ENCODE measurements at regions not wholly inside any gene's neighbourhood (a gene's known extent, or its start where the extent isn't known, plus 50 kb on each side); places are given as distances from the start of the nearest gene placed in this dataset.

DNA sequence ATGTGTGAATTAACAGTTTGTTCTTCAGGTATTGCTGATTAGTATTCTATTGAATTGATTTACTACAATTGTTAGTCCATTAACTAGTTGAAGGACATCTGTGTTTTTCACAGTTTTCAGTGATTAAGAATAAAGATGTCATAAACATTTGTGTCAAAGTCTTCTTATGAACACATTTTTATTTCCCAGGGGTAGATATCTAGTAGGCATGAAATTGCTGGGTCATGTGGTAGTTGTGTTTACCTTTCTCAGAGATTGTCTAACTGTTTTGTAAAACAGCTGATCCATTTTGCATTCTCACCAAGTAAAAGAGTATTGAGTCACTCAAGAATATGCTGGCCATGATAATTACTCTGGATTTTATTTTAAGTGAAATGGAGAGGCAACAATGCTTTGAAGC is 1145.3 kb downstream of the FSCB start:
- TF ChIP-seq CTCF (IDR thresholded peaks at IDR 0.05) (no peak), EP300 (IDR thresholded peaks at IDR 0.05) (no peak), POLR2A (IDR thresholded peaks at IDR 0.05) (no peak)
- no peak for DNase-seq (ENCODE audit: low spot score in 2 of 2)
- H3K4me3 ChIP-seq: no peak overlapping the region
- no peaks in the 10 kb centered on the region for H3K27me3 ChIP-seq
- H3K9me3 ChIP-seq: peaks cover 0 to 3% (median 0%) of the 10 kb centered on the region in 4 donors
- no peak overlapping the region for H3K27ac ChIP-seq
- no peaks in the 10 kb centered on the region for H3K4me1 ChIP-seq
- no peaks in the 10 kb centered on the region for H3K36me3 ChIP-seq

GRCh38 chr14:43360239-43360638 is 1146.8 kb downstream of the FSCB start:
- Histone ChIP-seq H3K9me3 (no peaks in the 10 kb centered on the region), H3K4me3 (no peak overlapping the region), H3K27me3 (no peaks in the 10 kb centered on the region), H3K27ac (no peak overlapping the region), H3K4me1 (no peaks in the 10 kb centered on the region), H3K36me3 (no peaks in the 10 kb centered on the region)
- WGBS, 2 donors: 57 to 65% methylated on average over 3 of the region's 3 CpGs
- TF ChIP-seq POLR2A (IDR thresholded peaks at IDR 0.05): no peak
- TF ChIP-seq EP300 (IDR thresholded peaks at IDR 0.05): no peak
- no peak for TF ChIP-seq CTCF (IDR thresholded peaks at IDR 0.05)
- no peak for DNase-seq (ENCODE audit: low spot score in 2 of 2)

DNA sequence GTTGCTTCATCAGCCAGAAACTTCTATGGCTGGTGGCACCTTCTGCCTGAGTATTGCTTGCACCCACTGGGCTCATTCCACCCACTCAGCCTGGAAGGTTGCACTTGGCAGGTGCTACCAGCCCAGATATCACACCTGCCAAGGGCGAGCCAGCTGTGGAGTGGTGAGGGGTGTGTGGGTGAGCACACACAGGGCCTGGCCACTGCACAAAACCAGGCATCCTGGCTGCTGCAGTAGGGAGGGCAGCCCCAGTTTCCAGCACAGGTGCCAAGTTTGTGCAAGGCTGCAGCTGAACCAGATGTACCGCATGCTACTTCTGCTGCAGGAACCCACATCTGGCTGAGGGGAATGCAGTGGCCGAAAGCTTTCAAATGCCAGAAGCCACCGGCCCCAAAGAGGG is 1147.8 kb downstream of the FSCB start:
- no peaks in the 10 kb centered on the region for H3K4me1 ChIP-seq
- no peaks in the 10 kb centered on the region for H3K27me3 ChIP-seq
- no peaks in the 10 kb centered on the region for H3K9me3 ChIP-seq
- no peak for DNase-seq (ENCODE audit: low spot score in 2 of 2)
- no peak overlapping the region for H3K4me3 ChIP-seq
- TF ChIP-seq EP300 (IDR thresholded peaks at IDR 0.05) (no peak), CTCF (IDR thresholded peaks at IDR 0.05) (no peak), POLR2A (IDR thresholded peaks at IDR 0.05) (no peak)
- H3K36me3 ChIP-seq: no peaks in the 10 kb centered on the region
- no peak overlapping the region for H3K27ac ChIP-seq
- WGBS, 2 donors: 80 to 100% methylated on average over 3 to 4 of the region's 4 CpGs

- H3K36me3 ChIP-seq: no peaks in the 10 kb centered on the region
- DNase-seq (ENCODE audit: low spot score in 2 of 2): no peak
- H3K4me3 ChIP-seq: no peak overlapping the region
- TF ChIP-seq POLR2A (IDR thresholded peaks at IDR 0.05) (no peak), CTCF (IDR thresholded peaks at IDR 0.05) (no peak), EP300 (IDR thresholded peaks at IDR 0.05) (no peak)
- H3K9me3 ChIP-seq: no peaks in the 10 kb centered on the region
- no peaks in the 10 kb centered on the region for H3K27me3 ChIP-seq
- no peaks in the 10 kb centered on the region for H3K4me1 ChIP-seq
- no peak overlapping the region for H3K27ac ChIP-seq
These were observed 1150.0 kb downstream of the FSCB start for GRCh38 chr14:43356979-43357545.

- DNase-seq (ENCODE audit: low spot score in 2 of 2): no peak
- TF ChIP-seq EP300 (IDR thresholded peaks at IDR 0.05): no peak
- no peak for TF ChIP-seq CTCF (IDR thresholded peaks at IDR 0.05)
- TF ChIP-seq POLR2A (IDR thresholded peaks at IDR 0.05): no peak
- WGBS, 2 donors: 73 to 84% methylated on average over 1 of the region's 1 CpG
These were observed 1150.7 kb downstream of the FSCB start for GRCh38 chr14:43356382-43356781.

More at GRCh38 chr14:43356382-43356781, 1150.7 kb downstream of the FSCB start:
- Histone ChIP-seq H3K9me3 (no peaks in the 10 kb centered on the region), H3K27me3 (no peaks in the 10 kb centered on the region), H3K4me1 (no peaks in the 10 kb centered on the region), H3K4me3 (no peak overlapping the region), H3K27ac (no peak overlapping the region), H3K36me3 (no peaks in the 10 kb centered on the region)
